ENCODE measurements at regions not wholly inside any gene's neighbourhood (a gene's known extent, or its start where the extent isn't known, plus 50 kb on each side); places are given as distances from the start of the nearest gene placed in this dataset.

DNA sequence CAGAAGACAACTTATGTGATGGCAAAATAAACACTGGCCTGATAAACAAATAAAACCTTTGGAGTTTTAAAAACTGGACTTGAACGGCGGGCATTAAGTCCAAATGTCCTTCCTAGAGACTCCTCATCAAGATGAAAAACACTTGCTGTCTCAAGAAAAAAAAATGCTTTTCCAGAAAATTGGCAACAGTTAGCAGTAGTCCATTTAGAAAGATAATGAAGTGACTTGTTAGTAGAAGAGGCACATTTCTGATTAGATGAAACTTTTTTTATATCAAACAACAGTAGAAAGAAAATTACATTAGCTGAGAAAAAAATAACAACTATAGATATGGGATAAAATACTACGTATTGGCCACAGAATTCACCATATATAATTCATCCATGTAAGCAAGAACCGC lies 1750.7 kb upstream of the PCDH20 start:
- Histone ChIP-seq H2AFZ (ENCODE audit: insufficient read depth, low read length, poor library complexity) (no peak overlapping the region), H3K27ac (ENCODE audit: low read depth, low read length) (no peak overlapping the region), H2BK120ac (ENCODE audit: insufficient read depth, low read length, poor library complexity) (no peak overlapping the region), H4K12ac (ENCODE audit: low read depth, low read length) (no peak overlapping the region), H3K4me1 (ENCODE audit: control insufficient read depth in 1 of 2, insufficient read depth in 2 of 2, low read length in 2 of 2) (peaks cover 2 to 3% of the 10 kb centered on the region in 2 experiments), H2BK12ac (ENCODE audit: low read length) (no peak overlapping the region), H3K79me2 (ENCODE audit: control insufficient read depth, insufficient read depth, low read length, poor library complexity) (no peaks in the 10 kb centered on the region), H3K4ac (ENCODE audit: low read depth, low read length) (no peak overlapping the region), H2AK5ac (ENCODE audit: low read length) (no peak overlapping the region), H3K18ac (ENCODE audit: low read length) (no peak overlapping the region), H4K8ac (ENCODE audit: low read depth, low read length) (no peak overlapping the region), H3K9me3 (ENCODE audit: insufficient read depth, low read depth, low read length) (no peaks in the 10 kb centered on the region), H3K36me3 (ENCODE audit: control insufficient read depth in 1 of 2, insufficient read depth in 2 of 2, low read length in 2 of 2) (no peaks in the 10 kb centered on the region), H3K27me3 (ENCODE audit: insufficient read depth, low read length) (no peaks in the 10 kb centered on the region), H3K14ac (ENCODE audit: low read length) (no peak overlapping the region), H3K79me1 (ENCODE audit: low read length) (no peaks in the 10 kb centered on the region), H2BK5ac (ENCODE audit: low read depth, low read length, poor library complexity) (no peak overlapping the region), H3K23ac (ENCODE audit: low read length) (no peak overlapping the region), H3K4me3 (ENCODE audit: low read depth, low read length) (no peak overlapping the region), H3K4me2 (ENCODE audit: low read length) (no peak overlapping the region), H3K9ac (ENCODE audit: low read length) (no peak overlapping the region), H4K91ac (ENCODE audit: low read depth, low read length) (no peak overlapping the region)
- DNase-seq, result no peak
- no CpG with 5 or more reads among the region's 4 CpGs for WGBS (ENCODE audit: extremely low coverage, insufficient coverage, insufficient read length)

DNA sequence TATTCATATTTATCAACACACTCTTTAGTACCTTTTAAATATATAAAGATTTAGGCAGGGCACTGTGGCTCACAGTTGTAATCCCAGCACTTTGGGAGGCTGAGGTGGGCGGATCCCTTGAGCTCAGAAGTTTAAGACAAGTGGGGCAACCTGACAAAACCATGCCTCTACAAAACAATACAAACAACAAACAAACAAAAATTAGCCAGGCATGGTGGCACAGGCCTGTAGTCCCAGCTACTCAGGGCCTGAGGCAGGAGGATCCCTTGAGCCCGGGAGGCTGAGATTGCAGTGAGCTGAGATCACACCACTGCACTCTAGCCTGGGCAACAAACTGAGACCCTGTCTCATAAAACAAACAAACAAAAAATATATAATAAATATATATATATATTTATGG lies 1748.3 kb upstream of the PCDH20 start:
- Histone ChIP-seq H3K79me2 (ENCODE audit: control insufficient read depth, insufficient read depth, low read length, poor library complexity) (no peaks in the 10 kb centered on the region), H2BK120ac (ENCODE audit: insufficient read depth, low read length, poor library complexity) (no peak overlapping the region), H3K4me3 (ENCODE audit: low read depth, low read length) (no peak overlapping the region), H3K23ac (ENCODE audit: low read length) (no peak overlapping the region), H3K9me3 (ENCODE audit: insufficient read depth, low read depth, low read length) (no peaks in the 10 kb centered on the region), H3K4ac (ENCODE audit: low read depth, low read length) (no peak overlapping the region), H3K4me2 (ENCODE audit: low read length) (no peak overlapping the region), H3K27me3 (ENCODE audit: insufficient read depth, low read length) (no peaks in the 10 kb centered on the region), H3K36me3 (ENCODE audit: control insufficient read depth in 1 of 2, insufficient read depth in 2 of 2, low read length in 2 of 2) (no peaks in the 10 kb centered on the region), H3K4me1 (ENCODE audit: control insufficient read depth in 1 of 2, insufficient read depth in 2 of 2, low read length in 2 of 2) (peaks cover 2 to 3% of the 10 kb centered on the region in 2 experiments), H2BK12ac (ENCODE audit: low read length) (no peak overlapping the region), H4K91ac (ENCODE audit: low read depth, low read length) (no peak overlapping the region), H2AK5ac (ENCODE audit: low read length) (no peak overlapping the region), H4K12ac (ENCODE audit: low read depth, low read length) (no peak overlapping the region), H3K79me1 (ENCODE audit: low read length) (no peaks in the 10 kb centered on the region), H2BK5ac (ENCODE audit: low read depth, low read length, poor library complexity) (no peak overlapping the region), H3K18ac (ENCODE audit: low read length) (no peak overlapping the region), H3K27ac (ENCODE audit: low read depth, low read length) (no peak overlapping the region), H2AFZ (ENCODE audit: insufficient read depth, low read length, poor library complexity) (no peak overlapping the region), H3K14ac (ENCODE audit: low read length) (no peak overlapping the region), H3K9ac (ENCODE audit: low read length) (no peak overlapping the region), H4K8ac (ENCODE audit: low read depth, low read length) (peak overlapping the region; percentile 47)
- no CpG with 5 or more reads among the region's 2 CpGs for WGBS (ENCODE audit: extremely low coverage, insufficient coverage, insufficient read length)
- no peak for DNase-seq

DNA sequence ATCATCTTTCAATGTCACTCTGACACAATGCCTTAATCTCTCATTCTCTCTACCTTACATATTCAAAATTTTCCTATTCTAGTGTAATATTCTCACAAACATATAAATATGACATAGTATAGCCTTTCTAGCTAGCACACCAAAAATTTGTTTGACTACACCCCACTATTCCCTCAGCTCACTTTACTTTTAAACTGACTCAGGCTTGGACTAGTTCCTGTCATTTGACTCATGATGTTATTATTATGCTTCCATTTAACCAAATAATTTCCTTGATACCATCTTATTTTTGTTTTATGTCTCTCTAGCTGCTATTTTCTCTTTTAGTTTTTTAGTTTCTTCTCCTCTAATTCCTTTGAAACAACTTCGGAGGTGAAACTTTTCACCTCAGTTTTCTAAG lies 1745.6 kb upstream of the PCDH20 start:
- no peak overlapping the region for H4K8ac ChIP-seq (ENCODE audit: low read depth, low read length)
- DNase-seq, result no peak
- WGBS (ENCODE audit: extremely low coverage, insufficient coverage, insufficient read length), result no CpG with 5 or more reads among the region's 1 CpG
- H3K18ac ChIP-seq (ENCODE audit: low read length), result no peak overlapping the region
- H2BK120ac ChIP-seq (ENCODE audit: insufficient read depth, low read length, poor library complexity), result no peak overlapping the region
- H4K12ac ChIP-seq (ENCODE audit: low read depth, low read length), result no peak overlapping the region
- H3K36me3 ChIP-seq (ENCODE audit: control insufficient read depth in 1 of 2, insufficient read depth in 2 of 2, low read length in 2 of 2), result no peaks in the 10 kb centered on the region
- no peak overlapping the region for H3K14ac ChIP-seq (ENCODE audit: low read length)
- no peak overlapping the region for H2BK5ac ChIP-seq (ENCODE audit: low read depth, low read length, poor library complexity)
- no peak overlapping the region for H2AK5ac ChIP-seq (ENCODE audit: low read length)
- peaks cover 0 to 2% of the 10 kb centered on the region in 2 experiments for H3K4me1 ChIP-seq (ENCODE audit: control insufficient read depth in 1 of 2, insufficient read depth in 2 of 2, low read length in 2 of 2)
- no peak overlapping the region for H3K4ac ChIP-seq (ENCODE audit: low read depth, low read length)
- no peaks in the 10 kb centered on the region for H3K79me1 ChIP-seq (ENCODE audit: low read length)
- H3K79me2 ChIP-seq (ENCODE audit: control insufficient read depth, insufficient read depth, low read length, poor library complexity), result no peaks in the 10 kb centered on the region
- H3K4me3 ChIP-seq (ENCODE audit: low read depth, low read length), result no peak overlapping the region
- no peak overlapping the region for H4K91ac ChIP-seq (ENCODE audit: low read depth, low read length)
- H2BK12ac ChIP-seq (ENCODE audit: low read length), result no peak overlapping the region
- H3K9ac ChIP-seq (ENCODE audit: low read length), result no peak overlapping the region
- no peak overlapping the region for H3K27ac ChIP-seq (ENCODE audit: low read depth, low read length)
- no peak overlapping the region for H2AFZ ChIP-seq (ENCODE audit: insufficient read depth, low read length, poor library complexity)
- H3K9me3 ChIP-seq (ENCODE audit: insufficient read depth, low read depth, low read length), result no peaks in the 10 kb centered on the region
- H3K4me2 ChIP-seq (ENCODE audit: low read length), result no peak overlapping the region
- H3K23ac ChIP-seq (ENCODE audit: low read length), result no peak overlapping the region
- no peaks in the 10 kb centered on the region for H3K27me3 ChIP-seq (ENCODE audit: insufficient read depth, low read length)

DNA sequence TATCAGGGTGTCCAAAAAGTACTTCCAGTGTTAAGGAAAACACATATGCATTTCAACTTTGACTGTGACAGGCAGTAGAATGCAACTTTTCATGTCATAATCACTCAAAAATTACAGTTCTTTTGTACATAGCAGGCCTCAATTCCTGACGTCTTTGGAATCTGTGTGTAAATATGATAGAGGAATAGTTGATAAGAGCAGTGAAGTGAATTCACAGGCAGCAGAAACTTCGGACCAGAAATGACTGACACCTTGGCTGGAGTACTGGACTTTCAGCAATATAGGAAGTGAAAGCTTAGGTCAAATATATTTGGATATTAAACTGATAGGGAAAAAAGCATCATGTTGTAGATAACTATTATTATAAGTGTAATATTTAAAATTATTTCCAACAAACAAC lies 1741.2 kb upstream of the PCDH20 start:
- Histone ChIP-seq H2BK5ac (ENCODE audit: low read depth, low read length, poor library complexity) (no peak overlapping the region), H3K4me2 (ENCODE audit: low read length) (no peak overlapping the region), H3K14ac (ENCODE audit: low read length) (no peak overlapping the region), H2BK120ac (ENCODE audit: insufficient read depth, low read length, poor library complexity) (no peak overlapping the region), H3K4me1 (ENCODE audit: control insufficient read depth in 1 of 2, insufficient read depth in 2 of 2, low read length in 2 of 2) (no peaks in the 10 kb centered on the region), H3K18ac (ENCODE audit: low read length) (no peak overlapping the region), H3K27me3 (ENCODE audit: insufficient read depth, low read length) (no peaks in the 10 kb centered on the region), H2AK5ac (ENCODE audit: low read length) (no peak overlapping the region), H3K79me1 (ENCODE audit: low read length) (no peaks in the 10 kb centered on the region), H3K36me3 (ENCODE audit: control insufficient read depth in 1 of 2, insufficient read depth in 2 of 2, low read length in 2 of 2) (no peaks in the 10 kb centered on the region), H3K9me3 (ENCODE audit: insufficient read depth, low read depth, low read length) (no peaks in the 10 kb centered on the region), H2AFZ (ENCODE audit: insufficient read depth, low read length, poor library complexity) (no peak overlapping the region), H4K8ac (ENCODE audit: low read depth, low read length) (no peak overlapping the region), H3K23ac (ENCODE audit: low read length) (no peak overlapping the region), H4K12ac (ENCODE audit: low read depth, low read length) (no peak overlapping the region), H3K27ac (ENCODE audit: low read depth, low read length) (no peak overlapping the region), H3K4ac (ENCODE audit: low read depth, low read length) (no peak overlapping the region), H2BK12ac (ENCODE audit: low read length) (no peak overlapping the region), H3K79me2 (ENCODE audit: control insufficient read depth, insufficient read depth, low read length, poor library complexity) (no peaks in the 10 kb centered on the region), H3K9ac (ENCODE audit: low read length) (no peak overlapping the region), H4K91ac (ENCODE audit: low read depth, low read length) (no peak overlapping the region), H3K4me3 (ENCODE audit: low read depth, low read length) (no peak overlapping the region)
- peak in 1 of 2 donors; percentile 43 for DNase-seq
- no CpG with 5 or more reads among the region's 2 CpGs for WGBS (ENCODE audit: extremely low coverage, insufficient coverage, insufficient read length)
